ENCODE measurements at regions not wholly inside any gene's neighbourhood (a gene's known extent, or its start where the extent isn't known, plus 50 kb on each side); places are given as distances from the start of the nearest gene placed in this dataset.

DNA sequence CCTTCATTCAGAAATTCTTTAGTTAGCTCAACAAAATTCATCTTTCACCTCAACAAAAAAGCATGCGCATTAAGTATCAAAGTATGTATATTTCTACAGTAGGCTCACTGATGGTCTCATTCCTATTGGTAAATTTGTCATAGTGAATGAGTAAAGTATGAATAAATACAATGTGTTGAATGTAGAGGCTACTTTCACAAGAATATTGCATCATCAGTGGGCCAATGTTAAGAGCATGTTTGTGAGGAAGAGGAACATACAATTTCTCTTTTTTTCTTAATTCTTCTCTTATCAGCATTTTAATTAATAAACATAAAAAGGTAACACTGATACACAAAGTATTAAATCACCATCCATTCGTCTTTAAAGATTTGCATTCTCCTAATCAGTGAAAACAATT lies 505.1 kb downstream of the CETN3 start:
- no peak for DNase-seq

GRCh38 chr5:89901983-89902382 lies 507.6 kb downstream of the CETN3 start:
- no peak for DNase-seq

GRCh38 chr5:89901346-89901745 lies 508.2 kb downstream of the CETN3 start:
- no peak for DNase-seq

GRCh38 chr5:89900346-89900745 lies 509.2 kb downstream of the CETN3 start:
- no peak for DNase-seq

GRCh38 chr5:89899559-89899958 lies 510.0 kb downstream of the CETN3 start:
- no peak for DNase-seq

- no peak for DNase-seq
Observed at GRCh38 chr5:89893546-89893945, 516.0 kb downstream of the CETN3 start.

- no peak for DNase-seq
Observed at GRCh38 chr5:89885670-89886069, 523.9 kb downstream of the CETN3 start.

DNA sequence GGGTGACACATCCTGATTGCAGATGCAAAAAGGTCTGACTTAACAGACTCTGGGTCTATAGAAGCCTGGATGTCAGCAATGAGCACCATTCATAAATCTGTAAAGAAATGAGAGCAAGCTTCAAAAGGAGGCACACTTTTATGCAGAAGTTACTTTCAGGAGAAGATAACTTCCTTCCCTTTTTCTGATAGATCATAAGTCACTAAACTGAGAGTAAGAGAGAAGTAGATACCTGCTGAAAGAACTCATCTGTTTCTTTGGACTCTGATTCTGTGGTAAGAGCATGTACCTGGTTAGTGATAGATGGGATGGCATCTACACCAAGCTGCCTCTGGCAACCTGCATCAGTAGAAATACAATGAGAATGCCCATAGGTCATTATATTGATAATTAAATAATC lies 525.6 kb downstream of the CETN3 start:
- DNase-seq: no peak

- DNase-seq: no peak
Observed at GRCh38 chr5:89878140-89879132, 531.1 kb downstream of the CETN3 start.

DNA sequence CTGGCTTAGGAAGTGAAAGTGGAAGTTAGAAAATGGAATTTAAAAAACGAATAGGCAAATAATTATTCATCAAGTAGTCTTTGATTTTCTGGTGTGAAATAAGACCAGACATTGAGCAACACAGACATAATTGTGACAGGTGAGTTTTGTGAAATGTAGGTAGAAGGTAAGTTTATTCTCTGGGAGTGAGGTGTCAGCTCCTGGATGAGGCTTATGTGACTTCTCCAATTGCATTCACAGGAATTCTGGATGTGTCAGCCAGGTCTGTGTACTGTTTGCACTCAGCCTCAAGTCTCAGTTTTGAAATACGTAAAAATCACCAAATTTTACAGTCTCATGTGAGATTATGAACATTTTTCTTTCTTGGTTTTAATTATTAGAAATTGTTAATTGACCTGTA lies 537.6 kb downstream of the CETN3 start:
- no peak for DNase-seq

GRCh38 chr5:89869346-89869745 lies 540.2 kb downstream of the CETN3 start:
- DNase-seq: no peak

GRCh38 chr5:89866410-89866809 lies 543.1 kb downstream of the CETN3 start:
- no peak for DNase-seq

- no peak for DNase-seq
Observed at GRCh38 chr5:89864941-89865340, 544.6 kb downstream of the CETN3 start.

- DNase-seq: no peak
Observed at GRCh38 chr5:89857790-89858189, 551.8 kb downstream of the CETN3 start.

- no peak for DNase-seq
Observed at GRCh38 chr5:89855417-89855816, 554.1 kb downstream of the CETN3 start.

DNA sequence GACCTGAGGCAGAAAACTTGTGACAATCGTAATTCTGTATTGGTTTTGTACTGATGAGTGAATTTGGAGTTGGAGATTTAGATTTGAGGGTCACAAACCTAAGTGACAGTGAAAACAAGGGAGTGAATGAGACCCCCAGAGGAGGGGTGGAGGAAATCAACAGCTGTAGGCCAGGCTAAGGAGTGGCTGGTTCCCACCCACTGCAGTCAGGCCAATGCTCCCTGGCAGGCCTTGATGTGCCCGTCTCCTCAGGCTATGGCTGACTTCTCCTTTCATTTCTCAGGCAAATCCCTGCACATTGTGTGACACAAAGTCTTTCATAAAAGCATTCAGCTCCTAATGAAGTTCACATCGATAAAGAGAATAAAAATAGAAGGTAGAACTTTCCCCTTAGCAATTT lies 557.6 kb downstream of the CETN3 start:
- DNase-seq: no peak

GRCh38 chr5:89850513-89850865 lies 559.1 kb downstream of the CETN3 start:
- DNase-seq: no peak

DNA sequence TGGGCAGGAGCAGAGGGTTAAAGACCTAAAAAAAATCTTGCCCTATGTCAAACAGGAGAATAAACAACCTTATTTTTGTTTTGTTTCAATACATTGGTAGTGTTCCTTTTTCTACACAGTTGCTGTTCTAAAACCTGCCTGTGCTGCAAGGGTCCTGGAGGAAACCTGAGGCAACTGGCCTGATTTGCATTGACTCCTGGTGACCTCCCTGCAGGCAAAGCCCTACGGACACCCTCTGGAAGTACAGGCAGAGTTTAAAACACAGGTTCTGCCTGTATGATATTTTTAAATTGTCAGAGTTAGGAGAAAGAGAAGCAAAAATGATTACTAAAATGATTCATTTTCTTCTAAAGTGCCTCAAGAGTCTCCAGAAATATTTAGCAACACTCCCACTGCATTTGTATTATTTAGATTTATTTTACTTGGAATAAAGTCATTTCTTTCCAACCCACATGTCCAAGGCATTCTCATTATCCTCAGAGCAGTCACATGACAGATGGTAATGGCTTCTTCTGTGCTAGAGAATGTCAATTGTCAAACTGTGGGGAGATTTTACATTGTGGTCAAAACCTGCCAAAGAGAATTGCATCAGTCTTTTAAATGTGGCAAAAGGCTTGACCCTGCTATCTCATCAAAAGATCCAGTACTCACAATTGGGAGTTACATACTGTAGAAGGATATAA lies 559.6 kb downstream of the CETN3 start:
- DNase-seq: no peak

GRCh38 chr5:89847743-89848142 lies 561.8 kb downstream of the CETN3 start:
- no peak for DNase-seq

- DNase-seq: no peak
Observed at GRCh38 chr5:89844548-89844947, 565.0 kb downstream of the CETN3 start.

DNA sequence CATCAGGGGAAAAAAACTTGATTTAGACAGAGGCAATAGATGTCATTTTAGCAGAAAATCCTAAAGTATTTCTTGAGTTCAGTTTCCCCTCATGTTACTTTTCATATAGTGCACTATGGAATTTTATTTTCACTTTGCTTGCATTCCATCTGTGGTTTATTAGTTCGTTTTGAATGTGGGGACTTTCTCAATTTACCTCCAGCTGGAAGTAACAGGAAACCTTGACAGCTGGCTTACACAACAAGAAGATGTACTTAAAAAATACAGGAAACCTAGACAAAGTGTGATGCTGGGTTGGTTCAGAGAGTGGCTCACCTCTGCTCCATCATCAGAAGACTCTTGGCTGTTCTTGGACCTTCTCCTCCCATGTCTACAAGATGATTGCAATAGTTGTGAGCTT lies 567.0 kb downstream of the CETN3 start:
- DNase-seq: no peak

DNA sequence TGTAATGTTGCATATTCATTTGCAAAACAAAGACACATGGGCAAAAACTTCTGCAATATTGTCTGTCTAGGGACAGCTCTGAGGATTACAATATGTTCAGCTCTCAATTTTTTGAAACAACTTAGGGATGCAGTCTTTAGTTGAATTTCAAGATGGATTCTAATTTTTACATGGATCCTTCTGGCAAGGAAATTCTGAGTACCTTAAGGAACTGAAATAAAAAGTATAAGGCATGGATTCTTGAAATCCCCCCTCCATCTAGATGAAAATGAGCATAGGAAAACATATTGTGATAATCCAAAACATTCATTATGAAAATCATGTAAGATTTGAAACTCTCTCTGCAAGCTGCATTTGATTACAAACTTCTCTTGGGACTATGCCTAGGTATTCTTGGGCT lies 568.6 kb downstream of the CETN3 start:
- DNase-seq: no peak

GRCh38 chr5:89830691-89831090 lies 578.9 kb downstream of the CETN3 start:
- DNase-seq: no peak

- DNase-seq: no peak
Observed at GRCh38 chr5:89827960-89828359, 581.6 kb downstream of the CETN3 start.
